GM18505 (cell line): ENCODE measurements at regions not wholly inside any gene's neighbourhood (a gene's known extent, or its start where the extent isn't known, plus 50 kb on each side); places are given as distances from the start of the nearest gene placed in this dataset.

ENCODE experiments used
- ATAC-seq: cut with Tn5 transposase; IDR thresholded peaks from one replicate; pipeline ENCODE4 v1.9.1; 2021; ENCODE audit not compliant: unreplicated experiment
- POLR2A ChIP-seq: IDR thresholded peaks from 4 replicates; pipeline ENCODE4 v1.6.1; 2011; ENCODE audit warnings: borderline replicate concordance; ENCODE audit not compliant: insufficient read depth, insufficient read length; ENCODE audit errors: extremely low read depth

GRCh38 chr7:68504716-68505115, 1093.6 kb upstream of the AUTS2 start:
- no peak for ATAC-seq
- no peak for TF ChIP-seq POLR2A

GRCh38 chr7:68505721-68506120, 1092.6 kb upstream of the AUTS2 start:
- no peak for ATAC-seq
- TF ChIP-seq POLR2A: no peak

- no peak for TF ChIP-seq POLR2A
- no peak for ATAC-seq
These were observed 1090.6 kb upstream of the AUTS2 start for GRCh38 chr7:68507668-68508067.

- TF ChIP-seq POLR2A: no peak
- ATAC-seq: no peak
These were observed 1089.2 kb upstream of the AUTS2 start for GRCh38 chr7:68509054-68509453.

- ATAC-seq: no peak
- no peak for TF ChIP-seq POLR2A
These were observed 1088.7 kb upstream of the AUTS2 start for GRCh38 chr7:68509603-68510002.

GRCh38 chr7:68511281-68511680, 1087.0 kb upstream of the AUTS2 start:
- no peak for ATAC-seq
- TF ChIP-seq POLR2A: no peak

- no peak for ATAC-seq
- TF ChIP-seq POLR2A: no peak
These were observed 1085.8 kb upstream of the AUTS2 start for GRCh38 chr7:68512466-68512865.

- no peak for ATAC-seq
- TF ChIP-seq POLR2A: no peak
These were observed 1080.2 kb upstream of the AUTS2 start for GRCh38 chr7:68518060-68518459.

GRCh38 chr7:68524126-68524525, 1074.1 kb upstream of the AUTS2 start:
- no peak for ATAC-seq
- TF ChIP-seq POLR2A: no peak

GRCh38 chr7:68529221-68529620, 1069.1 kb upstream of the AUTS2 start:
- no peak for TF ChIP-seq POLR2A
- no peak for ATAC-seq

GRCh38 chr7:68535266-68535665, 1063.0 kb upstream of the AUTS2 start:
- ATAC-seq: no peak
- no peak for TF ChIP-seq POLR2A

GRCh38 chr7:68537051-68537773, 1061.1 kb upstream of the AUTS2 start:
- no peak for TF ChIP-seq POLR2A
- no peak for ATAC-seq

GRCh38 chr7:68537774-68538071, 1060.6 kb upstream of the AUTS2 start:
- TF ChIP-seq POLR2A: no peak
- no peak for ATAC-seq

GRCh38 chr7:68542831-68543230, 1055.4 kb upstream of the AUTS2 start:
- TF ChIP-seq POLR2A: no peak
- no peak for ATAC-seq

- no peak for ATAC-seq
- TF ChIP-seq POLR2A: no peak
These were observed 1053.4 kb upstream of the AUTS2 start for GRCh38 chr7:68544851-68545250.
